K562 (cell line): ENCODE measurements at regions not wholly inside any gene's neighbourhood (a gene's known extent, or its start where the extent isn't known, plus 50 kb on each side); places are given as distances from the start of the nearest gene placed in this dataset.

Experiments used
- ATAC-seq: fragments of 200-7000 bp; cut with Tn5 transposase; 3 replicates; pipeline ENCODE4 v1.9.1; 2020; ENCODE audit warnings: moderate library complexity
- BruUV-seq: library from RNA; stranded (reverse); fragments of 400-500 nt; replicated peaks from 2 replicates; lab custom pipeline; 2021; lab: Mats Ljungman, UMichigan
- CTCF ChIA-PET: fragments of 300-600 bp; formaldehyde crosslinking; extraction: SDS; loops from one replicate; lab custom pipeline; 2021; ENCODE audit warnings: low intra/inter-chr PET ratio; lab: Yijun Ruan, JAX
- POLR2A ChIA-PET: fragments of 300-600, 350-650 bp; sonication (Branson Sonifier 250); formaldehyde crosslinking; extraction: SDS; loops from one replicate; lab custom pipeline; 2021; ENCODE audit warnings: antibody characterized with exemption, inconsistent platforms; lab: Yijun Ruan, JAX
- DNase-seq, 4 experiments: peaks; one replicate each; pipeline versions ENCODE4 v3.0.0 to v3.0.0-alpha.2; 2011 to 2018; ENCODE audit warnings: low spot score in 3 of 4, mixed read lengths in 3 of 4; ENCODE audit errors: extremely low read depth in 1 of 4
- FAIRE-seq: peaks from 2 replicates; lab custom pipeline; 2011; peaks lifted over from hg19 to GRCh38; lab: Jason Lieb, UNC
- H2AFZ ChIP-seq: 2 replicates; pipeline ENCODE4 v1.6.0; 2011; ENCODE audit warnings: low read depth, low read length, control low read depth, inconsistent platforms
- H3K27ac ChIP-seq: fragments of 200-600 bp; 3 replicates; pipeline ENCODE4 v1.8.0; 2011; ENCODE audit warnings: low read depth, mild to moderate bottlenecking, control low read depth, inconsistent platforms, low read length, moderate library complexity, mixed read lengths; ENCODE audit errors: extremely low read depth
- H3K27me3 ChIP-seq, 2 experiments: fragments of 300-600 bp in 1 of 2; 2 replicates in 1 of 2; 3 replicates in 1 of 2; pipeline versions ENCODE4 v1.6.0 to v1.8.0; 2011; ENCODE audit warnings: inconsistent platforms in 2 of 2, low read length in 2 of 2, mild to moderate bottlenecking in 1 of 2, mixed read lengths in 1 of 2, moderate library complexity in 1 of 2; ENCODE audit not compliant: control insufficient read depth in 2 of 2, insufficient read depth in 2 of 2
- H3K36me3 ChIP-seq: fragments of 300-600 bp; 3 replicates; pipeline ENCODE4 v1.8.0; 2011; ENCODE audit warnings: mild to moderate bottlenecking, low read length, inconsistent platforms; ENCODE audit not compliant: control insufficient read depth, insufficient read depth
- H3K4me1 ChIP-seq, 2 experiments: fragments of 200-600 bp in 1 of 2; replicated peaks in 1 of 2; 2 replicates in 1 of 2; 3 replicates in 1 of 2; pipeline versions ENCODE4 v1.5.1 to v1.8.0; 2011; ENCODE audit warnings: inconsistent platforms in 2 of 2, low read length in 2 of 2, mild to moderate bottlenecking in 1 of 2, mixed read lengths in 1 of 2, moderate library complexity in 1 of 2; ENCODE audit not compliant: control insufficient read depth in 2 of 2, insufficient read depth in 2 of 2
- H3K4me2 ChIP-seq: 2 replicates; pipeline ENCODE4 v1.6.1; 2011; ENCODE audit warnings: low read length, control low read depth, inconsistent platforms, mixed read lengths; ENCODE audit not compliant: insufficient read depth
- H3K4me3 ChIP-seq: fragments of 200-600 bp; sonication (generic), shearing (Covaris generic); 2 replicates; pipeline ENCODE4 v1.5.1; 2016; ENCODE audit warnings: control low read depth, inconsistent platforms
- H3K79me2 ChIP-seq: fragments of 200-600 bp; 3 replicates; pipeline ENCODE4 v1.8.0; 2011; ENCODE audit warnings: low read length, inconsistent platforms; ENCODE audit not compliant: control insufficient read depth, insufficient read depth
- H3K9ac ChIP-seq, 2 experiments: 2 replicates each; pipeline versions ENCODE4 v1.6.0 to v1.6.1; 2011; ENCODE audit warnings: low read depth in 2 of 2, low read length in 2 of 2, control low read depth in 1 of 2, inconsistent platforms in 1 of 2, mild to moderate bottlenecking in 1 of 2, mixed read lengths in 1 of 2; ENCODE audit not compliant: insufficient read depth in 1 of 2
- H3K9me1 ChIP-seq: one replicate; pipeline ENCODE4 v1.6.0; 2011; ENCODE audit warnings: inconsistent platforms, mild to moderate bottlenecking, low read length, moderate library complexity; ENCODE audit not compliant: control insufficient read depth, insufficient read depth
- H3K9me3 ChIP-seq: replicated peaks from 2 replicates; pipeline ENCODE4 v1.5.1; 2011; ENCODE audit warnings: low read depth, low read length, inconsistent platforms; ENCODE audit not compliant: control insufficient read depth, insufficient read depth
- H4K20me1 ChIP-seq: replicated peaks from 2 replicates; pipeline ENCODE4 v1.6.1; 2011; ENCODE audit warnings: low read length, inconsistent platforms, mixed read lengths; ENCODE audit not compliant: control insufficient read depth, insufficient read depth
- EGR1 ChIP-seq: fragments of 450-650 bp; conservative IDR thresholded peaks from 2 replicates; pipeline ENCODE4 v1.6.1; 2017; ENCODE audit warnings: mild to moderate bottlenecking
- RB1 ChIP-seq: fragments of 450-650 bp; IDR thresholded peaks from 2 replicates; pipeline ENCODE4 v1.6.1; 2017; ENCODE audit warnings: low read depth, mild to moderate bottlenecking
- SAFB ChIP-seq: fragments of 200-400 bp; formaldehyde crosslinking; IDR thresholded peaks from 2 replicates; pipeline ENCODE4 v1.6.1; 2017; ENCODE audit warnings: low read depth, low read length, borderline replicate concordance
- SRSF1 ChIP-seq: fragments of 200-400 bp; formaldehyde crosslinking; IDR thresholded peaks from 2 replicates; pipeline ENCODE4 v1.6.1; 2017; ENCODE audit warnings: mild to moderate bottlenecking, low read depth, low read length, moderate library complexity
- U2AF2 ChIP-seq: fragments of 200-400 bp; formaldehyde crosslinking; optimal IDR thresholded peaks from 2 replicates; pipeline ENCODE3; 2017; ENCODE audit warnings: low read depth, mild to moderate bottlenecking, low read length
- ZNF140 ChIP-seq: fragments of 250-450 bp; sonication (Bioruptor Pico); IDR thresholded peaks from 2 replicates; pipeline ENCODE4 v1.8.0; 2021; ENCODE audit warnings: moderate library complexity, mild to moderate bottlenecking, inconsistent platforms
- ZNF57 ChIP-seq: fragments of 450-650 bp; formaldehyde crosslinking; IDR thresholded peaks from 2 replicates; pipeline ENCODE4 v1.4.0; 2020; ENCODE audit warnings: mild to moderate bottlenecking, moderate library complexity
- WGBS: fragments of 100-300 bp; shearing (Covaris generic); methylation state at CpG from one replicate; pipeline ENCODE4 v1.1.6; 2016; ENCODE audit warnings: low coverage, mixed read lengths; ENCODE audit not compliant: insufficient coverage; ENCODE audit errors: missing lambda C conversion rate; 5-methylcytosine and 5-hydroxymethylcytosine counted together
- in situ Hi-C: fragments of 300-500 bp; cut with MboI; formaldehyde crosslinking; loops from 4 replicates; pipeline ENCODE4 v1.15.0; 2018; ENCODE audit warnings: inconsistent platforms, mixed read lengths
- intact Hi-C: fragments of 100-400 bp; cut with micrococcal nuclease; formaldehyde crosslinking; loops from 2 replicates; pipeline ENCODE4 v1.14.2; 2022
- TF ChIP-seq, protein P1 (sequence below): sonication (generic); formaldehyde crosslinking; IDR thresholded peaks from 2 replicates; pipeline ENCODE4 v1.8.0; 2023; ENCODE audit warnings: mild to moderate bottlenecking, missing genetic modification reagents

DNA sequence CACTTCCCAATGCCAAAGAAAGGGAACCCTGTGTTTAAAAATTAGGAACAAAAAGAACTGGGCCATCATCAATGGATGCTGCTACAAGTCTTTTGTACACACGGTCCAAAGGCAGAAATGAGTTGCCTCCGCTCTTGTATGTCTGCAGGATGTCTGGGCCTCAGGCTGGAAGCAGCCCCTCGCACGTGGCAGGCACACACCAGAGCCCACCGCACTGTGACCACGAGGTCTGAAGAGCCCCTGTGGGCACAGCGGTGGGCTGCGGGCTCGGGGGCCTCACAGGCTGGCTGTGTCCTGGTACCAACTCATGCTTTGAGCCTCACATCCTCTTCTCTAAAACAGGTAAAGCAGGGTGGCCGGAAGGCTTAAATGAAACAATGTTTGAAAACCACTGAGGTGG is 309.3 kb downstream of the C16orf95 start:
- no TSS peak for BruUV-seq

More for the DNA sequence above, 309.3 kb downstream of the C16orf95 start:
- TF ChIP-seq SAFB (no peak), EGR1 (no peak), U2AF2 (no peak), ZNF57 (no peak), RB1 (no peak), SRSF1 (no peak), ZNF140 (CRISPR knock-in tag) (no peak)
- TF ChIP-seq, protein P1, sequence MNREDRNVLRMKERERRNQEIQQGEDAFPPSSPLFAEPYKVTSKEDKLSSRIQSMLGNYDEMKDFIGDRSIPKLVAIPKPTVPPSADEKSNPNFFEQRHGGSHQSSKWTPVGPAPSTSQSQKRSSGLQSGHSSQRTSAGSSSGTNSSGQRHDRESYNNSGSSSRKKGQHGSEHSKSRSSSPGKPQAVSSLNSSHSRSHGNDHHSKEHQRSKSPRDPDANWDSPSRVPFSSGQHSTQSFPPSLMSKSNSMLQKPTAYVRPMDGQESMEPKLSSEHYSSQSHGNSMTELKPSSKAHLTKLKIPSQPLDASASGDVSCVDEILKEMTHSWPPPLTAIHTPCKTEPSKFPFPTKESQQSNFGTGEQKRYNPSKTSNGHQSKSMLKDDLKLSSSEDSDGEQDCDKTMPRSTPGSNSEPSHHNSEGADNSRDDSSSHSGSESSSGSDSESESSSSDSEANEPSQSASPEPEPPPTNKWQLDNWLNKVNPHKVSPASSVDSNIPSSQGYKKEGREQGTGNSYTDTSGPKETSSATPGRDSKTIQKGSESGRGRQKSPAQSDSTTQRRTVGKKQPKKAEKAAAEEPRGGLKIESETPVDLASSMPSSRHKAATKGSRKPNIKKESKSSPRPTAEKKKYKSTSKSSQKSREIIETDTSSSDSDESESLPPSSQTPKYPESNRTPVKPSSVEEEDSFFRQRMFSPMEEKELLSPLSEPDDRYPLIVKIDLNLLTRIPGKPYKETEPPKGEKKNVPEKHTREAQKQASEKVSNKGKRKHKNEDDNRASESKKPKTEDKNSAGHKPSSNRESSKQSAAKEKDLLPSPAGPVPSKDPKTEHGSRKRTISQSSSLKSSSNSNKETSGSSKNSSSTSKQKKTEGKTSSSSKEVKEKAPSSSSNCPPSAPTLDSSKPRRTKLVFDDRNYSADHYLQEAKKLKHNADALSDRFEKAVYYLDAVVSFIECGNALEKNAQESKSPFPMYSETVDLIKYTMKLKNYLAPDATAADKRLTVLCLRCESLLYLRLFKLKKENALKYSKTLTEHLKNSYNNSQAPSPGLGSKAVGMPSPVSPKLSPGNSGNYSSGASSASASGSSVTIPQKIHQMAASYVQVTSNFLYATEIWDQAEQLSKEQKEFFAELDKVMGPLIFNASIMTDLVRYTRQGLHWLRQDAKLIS (CRISPR knock-in tag), result no peak
- WGBS, result 0% methylated on average over 10 of the region's 10 CpGs
- ATAC-seq (no peak), DNase-seq (no peak), FAIRE-seq (no peak)
- H3K36me3 ChIP-seq, result no peaks in the 10 kb centered on the region
- H2AFZ ChIP-seq, result no peak overlapping the region
- intact Hi-C loops, result no loop called here
- no peak overlapping the region for H3K27ac ChIP-seq
- H3K4me2 ChIP-seq, result no peak overlapping the region
- H3K4me3 ChIP-seq, result no peak overlapping the region
- H3K27me3 ChIP-seq, result peaks cover 6 to 17% of the 10 kb centered on the region in 2 experiments; a peak in 3 of 5 replicates
- in situ Hi-C loops, result no loop called here
- H3K9me3 ChIP-seq, result no peaks in the 10 kb centered on the region
- no peak overlapping the region for H3K9ac ChIP-seq
- H3K4me1 ChIP-seq, result no peaks in the 10 kb centered on the region; a peak in 1 of 5 replicates
- H3K79me2 ChIP-seq, result no peaks in the 10 kb centered on the region
- no peaks in the 10 kb centered on the region for H3K9me1 ChIP-seq
- ChIA-PET CTCF (no interaction called here), POLR2A (no interaction called here)
- H4K20me1 ChIP-seq, result no peaks in the 10 kb centered on the region; the same call in 1 of the 2 replicates
